Ovary (tissue), 3 donors: ENCODE measurements at regions not wholly inside any gene's neighbourhood (a gene's known extent, or its start where the extent isn't known, plus 50 kb on each side); places are given as distances from the start of the nearest gene placed in this dataset.

Source experiments
- CTCF ChIP-seq, 3 donors: fragments of 450-650 bp in 2 of 3; fragments of 200-600 bp in 1 of 3; IDR thresholded peaks; one replicate each; pipeline versions ENCODE4 v1.5.1 to v1.8.0; 2016 to 2022; ENCODE audit warnings: antibody characterized with exemption in 3 of 3, mild to moderate bottlenecking in 1 of 3
- EP300 ChIP-seq: sonication (generic); formaldehyde crosslinking; IDR thresholded peaks from one replicate; pipeline ENCODE4 v1.6.1; 2017; ENCODE audit warnings: antibody characterized with exemption
- POLR2A ChIP-seq: fragments of 450-650 bp; IDR thresholded peaks from one replicate; pipeline ENCODE4 v1.6.1; 2017; ENCODE audit warnings: antibody characterized with exemption, mild to moderate bottlenecking, moderate library complexity
- donor health status: DM: no; HTN: no; CAD: no.

- no peak for TF ChIP-seq CTCF (IDR thresholded peaks at IDR 0.05)
- no peak for TF ChIP-seq POLR2A
- no peak for TF ChIP-seq EP300
These were observed 166.9 kb downstream of the TNFSF18 start for GRCh38 chr1:172883844-172884243.
